ENCODE measurements at regions not wholly inside any gene's neighbourhood (a gene's known extent, or its start where the extent isn't known, plus 50 kb on each side); places are given as distances from the start of the nearest gene placed in this dataset.

GRCh38 chr11:80118073-80118472, 677.2 kb upstream of the TENM4 start:
- no peaks in the 10 kb centered on the region for H3K36me3 Mint-ChIP-seq (ENCODE audit: low read depth, unreplicated experiment)
- no peaks in the 10 kb centered on the region for H3K9me3 Mint-ChIP-seq (ENCODE audit: unreplicated experiment)
- DNase-seq (ENCODE audit: low spot score), result no peak
- H3K4me3 Mint-ChIP-seq (ENCODE audit: unreplicated experiment), result no peak overlapping the region
- H3K27ac Mint-ChIP-seq (ENCODE audit: unreplicated experiment), result no peak overlapping the region
- TF ChIP-seq CTCF (IDR thresholded peaks at IDR 0.05; ENCODE audit: unreplicated experiment), result no peak
- peaks cover 5% of the 10 kb centered on the region for H3K4me1 Mint-ChIP-seq (ENCODE audit: unreplicated experiment)
- H3K27me3 Mint-ChIP-seq (ENCODE audit: unreplicated experiment), result no peaks in the 10 kb centered on the region

- TF ChIP-seq CTCF (IDR thresholded peaks at IDR 0.05; ENCODE audit: unreplicated experiment), result no peak
- Mint-ChIP-seq H3K9me3 (ENCODE audit: unreplicated experiment) (no peaks in the 10 kb centered on the region), H3K27ac (ENCODE audit: unreplicated experiment) (no peak overlapping the region), H3K27me3 (ENCODE audit: unreplicated experiment) (no peaks in the 10 kb centered on the region), H3K36me3 (ENCODE audit: low read depth, unreplicated experiment) (no peaks in the 10 kb centered on the region), H3K4me3 (ENCODE audit: unreplicated experiment) (no peak overlapping the region), H3K4me1 (ENCODE audit: unreplicated experiment) (peaks cover 5% of the 10 kb centered on the region)
- no peak for DNase-seq (ENCODE audit: low spot score)
Measured at GRCh38 chr11:80116796-80117195, 676.0 kb upstream of the TENM4 start.

GRCh38 chr11:80109652-80110051, 668.8 kb upstream of the TENM4 start:
- Mint-ChIP-seq H3K9me3 (ENCODE audit: unreplicated experiment) (no peaks in the 10 kb centered on the region), H3K27me3 (ENCODE audit: unreplicated experiment) (peaks cover 3% of the 10 kb centered on the region), H3K36me3 (ENCODE audit: low read depth, unreplicated experiment) (no peaks in the 10 kb centered on the region), H3K4me1 (ENCODE audit: unreplicated experiment) (no peaks in the 10 kb centered on the region), H3K4me3 (ENCODE audit: unreplicated experiment) (no peak overlapping the region), H3K27ac (ENCODE audit: unreplicated experiment) (no peak overlapping the region)
- no peak for TF ChIP-seq CTCF (IDR thresholded peaks at IDR 0.05; ENCODE audit: unreplicated experiment)
- no peak for DNase-seq (ENCODE audit: low spot score)

- Mint-ChIP-seq H3K36me3 (ENCODE audit: low read depth, unreplicated experiment) (no peaks in the 10 kb centered on the region), H3K4me3 (ENCODE audit: unreplicated experiment) (no peak overlapping the region), H3K27ac (ENCODE audit: unreplicated experiment) (no peak overlapping the region), H3K9me3 (ENCODE audit: unreplicated experiment) (no peaks in the 10 kb centered on the region), H3K4me1 (ENCODE audit: unreplicated experiment) (no peaks in the 10 kb centered on the region), H3K27me3 (ENCODE audit: unreplicated experiment) (peaks cover 3% of the 10 kb centered on the region)
- no peak for DNase-seq (ENCODE audit: low spot score)
- no peak for TF ChIP-seq CTCF (IDR thresholded peaks at IDR 0.05; ENCODE audit: unreplicated experiment)
Measured at GRCh38 chr11:80109031-80109430, 668.2 kb upstream of the TENM4 start.

- no peaks in the 10 kb centered on the region for H3K4me1 Mint-ChIP-seq (ENCODE audit: unreplicated experiment)
- H3K36me3 Mint-ChIP-seq (ENCODE audit: low read depth, unreplicated experiment), result no peaks in the 10 kb centered on the region
- no peaks in the 10 kb centered on the region for H3K9me3 Mint-ChIP-seq (ENCODE audit: unreplicated experiment)
- no peak for TF ChIP-seq CTCF (IDR thresholded peaks at IDR 0.05; ENCODE audit: unreplicated experiment)
- no peak overlapping the region for H3K4me3 Mint-ChIP-seq (ENCODE audit: unreplicated experiment)
- peaks cover 3% of the 10 kb centered on the region for H3K27me3 Mint-ChIP-seq (ENCODE audit: unreplicated experiment)
- no peak for DNase-seq (ENCODE audit: low spot score)
- H3K27ac Mint-ChIP-seq (ENCODE audit: unreplicated experiment), result no peak overlapping the region
Measured at GRCh38 chr11:80107415-80107814, 666.6 kb upstream of the TENM4 start.
